ENCODE measurements at regions not wholly inside any gene's neighbourhood (a gene's known extent, or its start where the extent isn't known, plus 50 kb on each side); places are given as distances from the start of the nearest gene placed in this dataset.
"Not testable (repeated sequence)": the region's sequence is repeated elsewhere in the genome, so short reads cannot be mapped to it uniquely, and the experiment has no call there.

- no peak for DNase-seq
These were observed 65.1 kb downstream of the SPRY4 start for GRCh38 chr5:142259758-142260157.

- DNase-seq = no peak
These were observed 69.0 kb downstream of the SPRY4 start for GRCh38 chr5:142255831-142256230.

GRCh38 chr5:142254431-142254830 lies 70.4 kb downstream of the SPRY4 start:
- no peak for DNase-seq

GRCh38 chr5:142253938-142254337 lies 70.9 kb downstream of the SPRY4 start:
- no peak for DNase-seq

- no peak for DNase-seq
These were observed 74.7 kb downstream of the SPRY4 start for GRCh38 chr5:142250119-142250518.

GRCh38 chr5:142248853-142249462 lies 75.9 kb downstream of the SPRY4 start:
- no peak for DNase-seq

GRCh38 chr5:142246258-142246657 lies 78.6 kb downstream of the SPRY4 start:
- peak; percentile 41 for DNase-seq

- no peak for DNase-seq
These were observed 79.0 kb downstream of the SPRY4 start for GRCh38 chr5:142245786-142246185.

- DNase-seq = no peak
These were observed 80.4 kb downstream of the SPRY4 start for GRCh38 chr5:142244440-142244839.

GRCh38 chr5:142242272-142242671 lies 82.5 kb downstream of the SPRY4 start:
- no peak for DNase-seq

- DNase-seq = no peak
These were observed 85.2 kb downstream of the SPRY4 start for GRCh38 chr5:142239394-142240159.

- DNase-seq = no peak
These were observed 87.1 kb downstream of the SPRY4 start for GRCh38 chr5:142237707-142238106.

GRCh38 chr5:142236673-142237290 lies 88.0 kb downstream of the SPRY4 start:
- DNase-seq = not testable (repeated sequence)

- no peak for DNase-seq
These were observed 88.8 kb downstream of the SPRY4 start for GRCh38 chr5:142235870-142236672.

- DNase-seq = no peak
These were observed 89.6 kb downstream of the SPRY4 start for GRCh38 chr5:142235050-142235797.

GRCh38 chr5:142233083-142234032 lies 91.5 kb downstream of the SPRY4 start:
- DNase-seq = no peak

- not testable (repeated sequence) for DNase-seq
These were observed 93.9 kb downstream of the SPRY4 start for GRCh38 chr5:142230949-142231348.

GRCh38 chr5:142225141-142225540 lies 99.7 kb downstream of the SPRY4 start:
- no peak for DNase-seq

- DNase-seq = no peak
These were observed 101.8 kb downstream of the SPRY4 start for GRCh38 chr5:142222866-142223558.

- no peak for DNase-seq
These were observed 102.5 kb downstream of the SPRY4 start for GRCh38 chr5:142222225-142222865.
